ENCODE measurements at regions not wholly inside any gene's neighbourhood (a gene's known extent, or its start where the extent isn't known, plus 50 kb on each side); places are given as distances from the start of the nearest gene placed in this dataset.

DNA sequence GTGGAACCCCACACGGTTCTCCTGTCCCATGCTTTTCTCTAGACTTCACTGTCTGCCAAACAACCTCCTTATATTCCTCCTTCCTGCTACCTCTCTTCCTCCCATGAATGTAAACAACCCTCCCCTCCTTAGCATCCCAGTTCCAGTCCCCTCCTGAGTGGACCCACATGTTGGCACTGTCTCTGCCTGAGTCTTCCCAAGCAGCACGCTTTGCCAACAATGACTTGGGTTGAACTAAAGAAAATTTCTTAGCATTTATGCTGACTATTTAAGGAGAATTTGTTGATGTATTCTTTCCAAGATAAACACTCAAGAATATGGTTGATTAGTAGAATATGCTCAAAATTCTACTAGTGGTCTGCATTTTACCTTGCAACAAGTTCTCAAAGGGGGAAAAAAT lies 338.0 kb downstream of the TNS1 start:
- Histone ChIP-seq H3K27me3 (ENCODE audit: insufficient read depth) (no peaks in the 10 kb centered on the region), H3K36me3 (replicated peaks in 1 of 2; ENCODE audit: control insufficient read depth in 1 of 2, insufficient read depth in 2 of 2, low read length in 1 of 2) (no peaks in the 10 kb centered on the region), H2AFZ (ENCODE audit: low read depth) (no peak overlapping the region), H3K9me3 (no peaks in the 10 kb centered on the region), H3K4me3 (ENCODE audit: low read depth in 2 of 2, low read length in 1 of 2) (no peak overlapping the region), H3K9me2 (no peaks in the 10 kb centered on the region), H3K27ac (ENCODE audit: low read depth in 2 of 2, low read length in 1 of 2) (no peak overlapping the region), H3K9ac (no peak overlapping the region), H3K79me2 (ENCODE audit: insufficient read depth) (no peaks in the 10 kb centered on the region), H3F3A (replicated peaks; ENCODE audit: insufficient read depth) (no peaks in the 10 kb centered on the region), H4K20me1 (ENCODE audit: insufficient read depth) (no peaks in the 10 kb centered on the region), H3K4me2 (no peak overlapping the region), H3K4me1 (ENCODE audit: control insufficient read depth in 1 of 2, insufficient read depth in 2 of 2, low read depth in 1 of 2, low read length in 1 of 2) (peaks cover 0 to 2% of the 10 kb centered on the region in 2 experiments; a peak in 2 of 4 replicates)
- no peak for DNase-seq
- 80% methylated on average over 2 of the region's 2 CpGs for WGBS (ENCODE audit: low lambda C conversion rate)
- POLR2A ChIA-PET: no interaction called here
- CTCF ChIA-PET: interaction anchor here (0.9 to 1.4 kb wide), 2 partner anchors 14 to 16 kb away, joined by 3 to 5 read pairs; no protein-coding TSS in a partner anchor
- TF ChIP-seq NRF1 (IDR thresholded peaks at IDR 0.05; ENCODE audit: low read depth, low read length): no peak
- TF ChIP-seq EP300 (IDR thresholded peaks at IDR 0.05; ENCODE audit: borderline replicate concordance in 1 of 2, low read depth in 1 of 2, low read length in 1 of 2): no peak
- TF ChIP-seq, protein P1, sequence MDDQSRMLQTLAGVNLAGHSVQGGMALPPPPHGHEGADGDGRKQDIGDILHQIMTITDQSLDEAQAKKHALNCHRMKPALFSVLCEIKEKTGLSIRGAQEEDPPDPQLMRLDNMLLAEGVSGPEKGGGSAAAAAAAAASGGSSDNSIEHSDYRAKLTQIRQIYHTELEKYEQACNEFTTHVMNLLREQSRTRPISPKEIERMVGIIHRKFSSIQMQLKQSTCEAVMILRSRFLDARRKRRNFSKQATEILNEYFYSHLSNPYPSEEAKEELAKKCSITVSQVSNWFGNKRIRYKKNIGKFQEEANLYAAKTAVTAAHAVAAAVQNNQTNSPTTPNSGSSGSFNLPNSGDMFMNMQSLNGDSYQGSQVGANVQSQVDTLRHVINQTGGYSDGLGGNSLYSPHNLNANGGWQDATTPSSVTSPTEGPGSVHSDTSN (IDR thresholded peaks at IDR 0.05): no peak
- TF ChIP-seq, protein P2, sequence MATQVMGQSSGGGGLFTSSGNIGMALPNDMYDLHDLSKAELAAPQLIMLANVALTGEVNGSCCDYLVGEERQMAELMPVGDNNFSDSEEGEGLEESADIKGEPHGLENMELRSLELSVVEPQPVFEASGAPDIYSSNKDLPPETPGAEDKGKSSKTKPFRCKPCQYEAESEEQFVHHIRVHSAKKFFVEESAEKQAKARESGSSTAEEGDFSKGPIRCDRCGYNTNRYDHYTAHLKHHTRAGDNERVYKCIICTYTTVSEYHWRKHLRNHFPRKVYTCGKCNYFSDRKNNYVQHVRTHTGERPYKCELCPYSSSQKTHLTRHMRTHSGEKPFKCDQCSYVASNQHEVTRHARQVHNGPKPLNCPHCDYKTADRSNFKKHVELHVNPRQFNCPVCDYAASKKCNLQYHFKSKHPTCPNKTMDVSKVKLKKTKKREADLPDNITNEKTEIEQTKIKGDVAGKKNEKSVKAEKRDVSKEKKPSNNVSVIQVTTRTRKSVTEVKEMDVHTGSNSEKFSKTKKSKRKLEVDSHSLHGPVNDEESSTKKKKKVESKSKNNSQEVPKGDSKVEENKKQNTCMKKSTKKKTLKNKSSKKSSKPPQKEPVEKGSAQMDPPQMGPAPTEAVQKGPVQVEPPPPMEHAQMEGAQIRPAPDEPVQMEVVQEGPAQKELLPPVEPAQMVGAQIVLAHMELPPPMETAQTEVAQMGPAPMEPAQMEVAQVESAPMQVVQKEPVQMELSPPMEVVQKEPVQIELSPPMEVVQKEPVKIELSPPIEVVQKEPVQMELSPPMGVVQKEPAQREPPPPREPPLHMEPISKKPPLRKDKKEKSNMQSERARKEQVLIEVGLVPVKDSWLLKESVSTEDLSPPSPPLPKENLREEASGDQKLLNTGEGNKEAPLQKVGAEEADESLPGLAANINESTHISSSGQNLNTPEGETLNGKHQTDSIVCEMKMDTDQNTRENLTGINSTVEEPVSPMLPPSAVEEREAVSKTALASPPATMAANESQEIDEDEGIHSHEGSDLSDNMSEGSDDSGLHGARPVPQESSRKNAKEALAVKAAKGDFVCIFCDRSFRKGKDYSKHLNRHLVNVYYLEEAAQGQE (IDR thresholded peaks at IDR 0.05; ENCODE audit: low read depth, low read length): no peak
- no peak for TF ChIP-seq RAD21 (IDR thresholded peaks at IDR 0.05; ENCODE audit: low read length)
- TF ChIP-seq, protein P3, sequence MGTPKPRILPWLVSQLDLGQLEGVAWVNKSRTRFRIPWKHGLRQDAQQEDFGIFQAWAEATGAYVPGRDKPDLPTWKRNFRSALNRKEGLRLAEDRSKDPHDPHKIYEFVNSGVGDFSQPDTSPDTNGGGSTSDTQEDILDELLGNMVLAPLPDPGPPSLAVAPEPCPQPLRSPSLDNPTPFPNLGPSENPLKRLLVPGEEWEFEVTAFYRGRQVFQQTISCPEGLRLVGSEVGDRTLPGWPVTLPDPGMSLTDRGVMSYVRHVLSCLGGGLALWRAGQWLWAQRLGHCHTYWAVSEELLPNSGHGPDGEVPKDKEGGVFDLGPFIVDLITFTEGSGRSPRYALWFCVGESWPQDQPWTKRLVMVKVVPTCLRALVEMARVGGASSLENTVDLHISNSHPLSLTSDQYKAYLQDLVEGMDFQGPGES (IDR thresholded peaks at IDR 0.05; ENCODE audit: low read depth, low read length): no peak
- TF ChIP-seq EZH2phosphoT487 (IDR thresholded peaks at IDR 0.05; ENCODE audit: borderline replicate concordance, low read depth): no peak
- no peak for TF ChIP-seq JUND (IDR thresholded peaks at IDR 0.05)
- no peak for TF ChIP-seq YY1 (IDR thresholded peaks at IDR 0.05; ENCODE audit: low read depth)
- TF ChIP-seq MXI1 (IDR thresholded peaks at IDR 0.05; ENCODE audit: low read depth, low read length): no peak
- TF ChIP-seq, protein P4, sequence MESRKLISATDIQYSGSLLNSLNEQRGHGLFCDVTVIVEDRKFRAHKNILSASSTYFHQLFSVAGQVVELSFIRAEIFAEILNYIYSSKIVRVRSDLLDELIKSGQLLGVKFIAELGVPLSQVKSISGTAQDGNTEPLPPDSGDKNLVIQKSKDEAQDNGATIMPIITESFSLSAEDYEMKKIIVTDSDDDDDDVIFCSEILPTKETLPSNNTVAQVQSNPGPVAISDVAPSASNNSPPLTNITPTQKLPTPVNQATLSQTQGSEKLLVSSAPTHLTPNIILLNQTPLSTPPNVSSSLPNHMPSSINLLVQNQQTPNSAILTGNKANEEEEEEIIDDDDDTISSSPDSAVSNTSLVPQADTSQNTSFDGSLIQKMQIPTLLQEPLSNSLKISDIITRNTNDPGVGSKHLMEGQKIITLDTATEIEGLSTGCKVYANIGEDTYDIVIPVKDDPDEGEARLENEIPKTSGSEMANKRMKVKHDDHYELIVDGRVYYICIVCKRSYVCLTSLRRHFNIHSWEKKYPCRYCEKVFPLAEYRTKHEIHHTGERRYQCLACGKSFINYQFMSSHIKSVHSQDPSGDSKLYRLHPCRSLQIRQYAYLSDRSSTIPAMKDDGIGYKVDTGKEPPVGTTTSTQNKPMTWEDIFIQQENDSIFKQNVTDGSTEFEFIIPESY (IDR thresholded peaks at IDR 0.05; ENCODE audit: borderline replicate concordance, low read depth): no peak
- TF ChIP-seq FOXM1 (IDR thresholded peaks at IDR 0.05; ENCODE audit: low read depth): no peak
- TF ChIP-seq, protein P5, sequence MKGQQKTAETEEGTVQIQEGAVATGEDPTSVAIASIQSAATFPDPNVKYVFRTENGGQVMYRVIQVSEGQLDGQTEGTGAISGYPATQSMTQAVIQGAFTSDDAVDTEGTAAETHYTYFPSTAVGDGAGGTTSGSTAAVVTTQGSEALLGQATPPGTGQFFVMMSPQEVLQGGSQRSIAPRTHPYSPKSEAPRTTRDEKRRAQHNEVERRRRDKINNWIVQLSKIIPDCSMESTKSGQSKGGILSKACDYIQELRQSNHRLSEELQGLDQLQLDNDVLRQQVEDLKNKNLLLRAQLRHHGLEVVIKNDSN (IDR thresholded peaks at IDR 0.05; ENCODE audit: borderline replicate concordance, low read depth): no peak
- no peak for TF ChIP-seq POLR2AphosphoS5 (IDR thresholded peaks at IDR 0.05; ENCODE audit: low read depth, low read length)
- no peak for TF ChIP-seq SMC3 (IDR thresholded peaks at IDR 0.05; ENCODE audit: low read depth, low read length)
- TF ChIP-seq NFIC (IDR thresholded peaks at IDR 0.05; ENCODE audit: borderline replicate concordance): no peak
- no peak for TF ChIP-seq TEAD4 (IDR thresholded peaks at IDR 0.05; ENCODE audit: borderline replicate concordance, insufficient read depth)
